ENCODE measurements at regions not wholly inside any gene's neighbourhood (a gene's known extent, or its start where the extent isn't known, plus 50 kb on each side); places are given as distances from the start of the nearest gene placed in this dataset.
"Not testable (repeated sequence)": the region's sequence is repeated elsewhere in the genome, so short reads cannot be mapped to it uniquely, and the experiment has no call there.

DNA sequence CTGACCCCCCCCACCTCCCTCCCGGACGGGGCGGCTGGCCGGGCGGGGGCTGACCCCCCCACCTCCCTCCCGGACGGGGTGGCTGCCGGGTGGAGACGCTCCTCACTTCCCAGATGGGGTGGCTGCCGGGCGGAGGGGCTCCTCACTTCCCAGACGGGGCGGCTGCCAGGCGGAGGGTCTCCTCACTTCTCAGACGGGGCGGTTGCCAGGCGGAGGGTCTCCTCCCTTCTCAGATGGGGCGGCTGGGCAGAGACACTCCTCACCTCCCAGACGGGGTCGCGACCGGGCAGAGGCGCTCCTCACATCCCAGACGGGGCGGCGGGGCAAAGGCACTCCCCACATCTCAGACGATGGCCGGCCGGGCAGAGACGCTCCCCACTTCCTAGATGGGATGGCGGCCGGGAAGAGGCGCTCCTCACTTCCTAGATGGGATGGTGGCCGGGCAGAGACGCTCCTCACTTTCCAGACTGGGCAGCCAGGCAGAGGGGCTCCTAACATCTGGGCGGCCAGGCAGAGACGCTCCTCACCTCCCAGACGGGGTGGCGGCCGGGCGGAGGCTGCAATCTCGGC, 597.6 kb downstream of the ZEB2 start:
- DNase-seq (ENCODE audit: low read depth, low spot score), result not testable (repeated sequence)

DNA sequence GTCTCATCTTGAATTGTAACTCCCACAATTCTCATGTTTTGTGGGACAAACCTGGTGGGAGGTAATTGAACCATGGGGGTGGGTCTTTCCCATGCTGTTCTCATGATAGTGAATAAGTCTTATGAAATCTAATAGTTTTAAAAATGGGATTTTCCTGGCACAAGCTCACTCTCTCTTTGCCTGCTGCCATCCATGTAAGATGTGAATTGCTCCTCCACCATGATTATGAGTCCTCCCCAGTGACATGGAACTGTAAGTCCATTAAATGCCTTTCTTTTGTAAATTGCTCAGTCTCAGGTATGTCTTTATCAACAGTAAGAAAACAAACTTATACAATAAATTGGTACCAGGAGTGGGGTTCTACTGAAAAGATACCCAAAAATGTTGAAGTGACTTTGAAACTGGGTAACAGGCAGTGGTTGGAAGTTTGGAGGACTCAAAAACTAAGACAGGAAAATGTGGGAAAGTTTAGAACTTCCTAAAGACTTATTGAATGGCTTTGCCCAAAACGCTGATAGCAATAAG, 601.4 kb downstream of the ZEB2 start:
- DNase-seq (ENCODE audit: low read depth, low spot score), result no peak

DNA sequence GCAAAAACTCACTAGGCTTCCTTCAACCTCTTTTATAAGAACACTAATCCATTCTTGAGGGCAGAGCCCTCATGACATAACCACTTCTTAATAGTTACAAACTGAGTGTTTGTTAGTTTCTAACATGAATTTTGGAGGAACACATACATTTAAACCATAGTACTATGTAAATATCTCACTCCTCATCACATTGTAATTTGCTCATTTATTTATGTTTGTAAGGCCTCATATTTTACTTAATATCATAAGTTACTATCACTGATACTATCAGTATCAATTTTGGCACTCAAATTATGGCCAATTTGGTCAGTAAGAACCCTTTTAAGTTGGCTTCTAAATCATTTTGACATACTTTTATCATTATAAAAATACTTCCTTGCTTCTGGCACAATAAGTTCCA, 603.1 kb downstream of the ZEB2 start:
- no peak for DNase-seq (ENCODE audit: low read depth, low spot score)

DNA sequence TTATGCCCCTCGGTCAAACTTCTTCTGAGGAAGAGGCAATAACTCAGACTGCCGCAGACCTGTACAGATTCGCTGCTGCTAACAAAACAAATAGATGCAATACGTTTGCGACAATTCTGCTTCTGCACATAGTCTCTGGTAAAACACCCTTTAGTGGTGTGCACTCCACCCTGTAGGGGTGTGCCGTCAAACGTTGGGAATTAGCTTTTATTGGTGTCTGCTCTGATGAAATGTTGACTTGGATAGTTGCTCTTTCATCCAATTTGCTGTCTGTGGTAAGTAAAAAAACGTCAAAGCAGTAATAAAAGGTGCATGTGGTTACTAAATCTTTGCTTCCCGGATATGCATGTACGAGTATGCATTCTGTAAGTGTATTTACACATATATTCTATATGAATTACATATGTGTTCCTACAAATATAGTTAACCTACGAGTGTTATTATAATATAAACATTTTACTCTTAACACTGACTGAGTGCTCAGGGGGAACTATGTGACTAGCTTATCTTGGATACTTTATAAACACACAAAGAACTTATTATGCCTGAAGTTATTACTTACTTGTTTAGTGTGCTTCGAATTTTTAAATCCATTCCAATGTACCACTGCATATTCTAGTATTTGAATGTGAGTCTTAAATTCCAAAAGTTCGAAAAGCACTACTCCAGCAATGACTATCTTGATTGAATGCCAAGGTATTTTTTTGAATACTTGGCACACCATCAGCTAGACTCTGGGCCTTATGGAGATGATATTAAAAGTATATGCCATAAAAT, 610.2 kb downstream of the ZEB2 start:
- no peak for DNase-seq (ENCODE audit: low read depth, low spot score)

DNA sequence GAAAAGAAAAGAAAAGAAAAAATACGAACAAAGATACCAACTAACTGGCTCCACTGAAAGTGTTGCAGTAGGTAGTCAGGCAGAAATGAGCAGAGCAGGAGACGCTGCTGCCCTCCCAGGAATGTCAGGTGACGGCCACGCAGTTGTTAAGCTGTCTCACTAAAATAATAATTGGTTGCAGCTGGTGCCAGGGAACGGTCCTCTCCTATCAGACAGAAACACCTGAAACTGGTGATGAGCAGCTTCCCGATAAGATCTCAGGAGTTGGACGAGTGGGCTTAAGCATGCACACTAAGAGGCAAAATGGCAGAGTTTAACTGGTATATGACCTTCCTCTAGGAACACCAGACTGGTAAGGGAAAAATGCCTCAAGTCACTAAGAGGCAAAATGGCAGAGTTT, 611.1 kb downstream of the ZEB2 start:
- DNase-seq (ENCODE audit: low read depth, low spot score), result no peak

DNA sequence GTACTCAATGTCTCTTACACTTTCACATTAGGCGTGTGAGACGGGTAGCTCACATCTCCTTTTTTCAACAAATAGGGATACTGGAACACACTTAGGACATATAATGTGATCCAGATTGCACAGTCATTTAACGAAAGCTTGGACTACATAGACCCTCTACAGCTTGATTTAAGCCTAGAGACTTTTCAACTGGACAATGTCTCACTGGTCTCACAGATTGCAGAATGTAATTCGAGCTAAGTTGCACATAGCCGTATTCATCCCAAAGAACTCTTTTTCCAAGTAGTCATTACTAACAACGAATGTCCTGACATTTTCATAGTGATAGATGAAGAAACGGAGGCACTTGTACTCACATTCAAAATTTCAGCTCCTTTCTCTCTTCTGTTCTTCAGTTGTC, 612.1 kb downstream of the ZEB2 start:
- no peak for DNase-seq (ENCODE audit: low read depth, low spot score)

DNA sequence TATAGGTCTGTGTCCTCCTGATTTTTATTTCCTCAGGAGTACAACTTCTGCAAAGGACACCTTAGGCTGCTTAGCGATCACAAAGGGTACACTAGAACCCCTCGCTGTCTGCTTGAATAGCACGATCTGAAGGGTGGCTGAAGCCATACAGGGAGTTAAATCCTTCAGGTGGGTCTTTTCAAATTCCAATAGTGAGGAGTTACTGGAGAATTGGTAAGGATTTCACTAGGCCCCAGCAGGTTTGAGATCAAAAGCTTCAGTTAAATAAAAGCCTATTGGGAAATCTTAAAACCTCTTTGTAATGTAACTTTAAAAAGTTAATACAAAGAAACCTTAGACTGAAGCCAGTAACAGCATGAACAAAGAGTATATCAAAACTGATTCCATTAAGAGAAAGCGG, 613.1 kb downstream of the ZEB2 start:
- peak; percentile 50 for DNase-seq (ENCODE audit: low read depth, low spot score)

DNA sequence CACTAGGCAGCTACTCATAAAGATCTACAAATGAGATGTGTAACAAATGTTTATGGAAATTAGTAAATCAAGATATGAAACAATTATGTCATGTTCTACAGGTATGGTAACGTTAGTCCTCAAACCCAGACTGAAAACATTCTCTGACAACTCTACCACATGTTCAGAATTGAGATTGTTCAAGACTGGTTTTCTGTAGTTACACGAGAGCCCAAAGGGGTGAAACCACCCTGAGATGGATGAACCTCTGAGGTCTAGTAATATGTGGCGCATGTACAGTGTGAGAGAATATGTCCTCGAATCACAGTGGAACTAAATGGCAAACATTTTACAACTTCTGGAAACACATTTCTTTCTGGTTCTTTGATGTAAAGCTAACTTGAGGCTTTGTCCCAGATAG, 614.3 kb downstream of the ZEB2 start:
- no peak for DNase-seq (ENCODE audit: low read depth, low spot score)

DNA sequence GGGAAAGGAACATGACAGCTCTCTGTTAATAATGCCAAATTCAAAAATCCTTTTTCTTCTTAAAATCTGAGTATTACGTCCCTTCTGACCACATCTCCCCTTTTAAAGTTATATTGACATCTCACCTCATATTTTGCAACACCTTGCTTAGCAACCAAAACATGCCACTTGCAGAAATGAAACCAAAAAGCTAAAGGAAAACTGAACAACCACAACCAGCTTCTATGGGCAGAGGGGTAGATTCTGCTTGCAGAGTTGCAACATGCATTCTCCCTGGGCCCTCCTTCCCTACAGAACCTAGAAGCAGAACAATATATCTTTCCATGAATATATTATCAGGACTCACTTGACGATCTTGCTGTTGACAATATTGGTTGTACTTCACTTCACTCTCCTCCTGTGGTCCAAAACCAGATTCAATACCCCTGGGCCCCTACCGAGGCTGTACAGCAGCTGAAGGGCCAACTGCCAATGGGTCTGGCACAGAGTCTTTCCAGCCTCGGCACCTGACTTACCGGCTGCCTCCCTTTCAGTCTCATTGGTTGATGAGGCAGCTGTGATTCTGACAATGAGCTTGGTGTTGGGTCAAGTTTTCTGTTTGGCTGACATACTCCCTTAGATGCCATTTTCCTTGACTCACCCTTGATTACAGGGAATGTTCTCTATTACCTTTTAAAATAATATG, 616.6 kb downstream of the ZEB2 start:
- no peak for DNase-seq (ENCODE audit: low read depth, low spot score)

DNA sequence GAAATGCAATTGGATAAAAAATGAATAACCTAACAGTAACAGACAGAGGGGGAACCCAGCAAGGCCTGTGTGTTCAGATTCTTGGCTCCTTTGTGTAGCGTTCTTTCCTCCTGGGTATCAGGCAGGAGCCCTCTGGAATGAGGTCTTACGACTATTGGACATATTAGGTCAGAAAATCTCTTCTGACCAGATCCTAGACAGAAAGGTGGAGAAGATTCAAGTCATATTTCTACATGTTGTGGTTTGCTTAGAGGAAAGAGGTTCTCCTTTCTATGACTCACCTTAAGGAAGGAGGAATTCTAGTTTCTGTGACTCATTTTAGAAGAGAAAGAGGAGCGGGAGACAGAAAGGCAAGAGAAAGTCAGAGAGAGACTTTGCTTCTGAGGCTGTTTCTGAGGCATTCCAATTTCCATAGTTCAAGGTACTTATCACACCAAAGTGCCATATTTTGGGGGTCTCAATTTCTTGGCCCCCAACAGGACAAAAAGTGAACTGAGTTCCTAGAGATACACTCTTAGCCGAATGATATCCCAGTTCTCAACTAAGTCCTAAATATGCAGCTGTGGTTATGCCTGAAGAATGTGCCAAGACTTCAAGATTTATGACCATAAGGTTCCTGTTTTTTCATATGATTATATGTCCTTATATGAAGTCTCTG, 618.6 kb downstream of the ZEB2 start:
- DNase-seq (ENCODE audit: low read depth, low spot score), result no peak

DNA sequence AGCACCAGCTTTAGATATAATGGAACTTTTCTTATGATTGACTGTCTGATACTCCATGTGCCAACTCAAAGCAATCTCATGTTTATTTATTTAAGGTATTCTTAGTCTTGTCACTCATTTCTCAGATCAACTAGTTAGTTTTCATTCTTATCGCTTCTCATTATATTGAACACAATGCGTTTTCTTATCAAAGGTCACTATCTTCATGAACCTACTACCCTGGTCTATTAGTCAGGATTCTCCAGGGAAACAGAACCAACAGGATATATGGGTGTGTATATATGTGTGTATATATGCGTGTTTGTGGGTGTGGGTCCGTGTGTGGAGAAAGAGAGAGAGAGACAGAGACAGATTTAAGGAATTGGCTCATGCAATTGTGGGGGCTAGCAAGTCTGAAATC, 619.9 kb downstream of the ZEB2 start:
- DNase-seq (ENCODE audit: low read depth, low spot score), result no peak

DNA sequence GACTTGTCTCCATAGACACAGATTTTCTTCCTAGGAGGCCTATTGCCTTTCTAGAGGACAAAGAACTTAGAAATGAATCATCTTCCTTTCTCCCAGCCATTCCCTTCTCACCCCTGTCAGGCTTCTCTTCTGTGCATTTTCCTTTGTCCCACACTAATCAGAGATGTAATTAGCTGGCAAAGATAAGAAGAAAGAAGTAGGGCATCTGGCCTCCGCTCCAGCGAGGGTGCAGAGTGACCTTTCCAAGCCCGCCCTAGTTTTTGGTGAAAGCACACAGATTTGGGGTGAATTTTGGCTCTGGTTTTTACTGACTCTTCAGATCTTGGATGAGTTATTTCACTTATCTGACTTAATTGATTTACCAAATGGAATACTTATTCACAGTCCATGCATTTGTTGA, 626.5 kb downstream of the ZEB2 start:
- DNase-seq (ENCODE audit: low read depth, low spot score), result no peak

DNA sequence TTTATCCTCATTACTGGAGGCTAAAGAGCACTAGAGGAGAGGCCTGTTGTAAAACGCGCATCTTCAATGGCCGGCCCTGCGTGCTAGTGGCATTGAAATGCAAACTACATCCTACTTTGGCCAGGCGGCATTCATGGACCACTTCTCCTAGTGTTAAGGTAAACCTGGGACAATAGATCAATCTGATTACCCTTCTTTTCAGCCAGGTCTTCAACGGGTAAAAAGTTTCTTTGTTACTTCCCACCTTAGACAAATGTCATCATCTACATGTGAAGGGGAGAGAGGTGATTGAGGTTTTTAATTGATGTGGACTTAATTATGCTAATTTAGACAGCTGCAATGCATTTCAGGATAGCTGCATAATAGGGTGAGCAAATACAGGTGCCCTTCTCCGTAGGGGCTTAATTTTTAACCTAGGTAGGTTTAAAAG, 628.0 kb downstream of the ZEB2 start:
- peak; percentile 98 for DNase-seq (ENCODE audit: low read depth, low spot score)

DNA sequence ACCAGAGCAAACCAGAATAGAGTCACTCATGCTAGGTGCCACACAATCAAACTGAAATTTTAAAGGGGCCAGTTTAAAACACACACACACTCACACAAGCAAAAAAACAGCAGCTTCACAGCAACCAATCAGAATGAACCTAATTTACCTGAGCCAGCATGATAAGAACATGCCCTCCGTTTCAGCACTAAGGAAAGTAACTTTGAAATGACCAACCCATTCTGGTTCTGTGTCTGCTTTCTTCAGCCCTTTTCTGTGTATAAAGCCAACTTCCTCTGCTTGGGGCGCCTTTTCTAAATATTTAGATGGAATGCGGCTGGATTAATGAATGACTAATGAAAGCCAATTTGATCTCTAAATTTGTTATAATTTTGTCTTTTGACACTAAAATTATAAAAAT, 629.1 kb downstream of the ZEB2 start:
- DNase-seq (ENCODE audit: low read depth, low spot score), result no peak

DNA sequence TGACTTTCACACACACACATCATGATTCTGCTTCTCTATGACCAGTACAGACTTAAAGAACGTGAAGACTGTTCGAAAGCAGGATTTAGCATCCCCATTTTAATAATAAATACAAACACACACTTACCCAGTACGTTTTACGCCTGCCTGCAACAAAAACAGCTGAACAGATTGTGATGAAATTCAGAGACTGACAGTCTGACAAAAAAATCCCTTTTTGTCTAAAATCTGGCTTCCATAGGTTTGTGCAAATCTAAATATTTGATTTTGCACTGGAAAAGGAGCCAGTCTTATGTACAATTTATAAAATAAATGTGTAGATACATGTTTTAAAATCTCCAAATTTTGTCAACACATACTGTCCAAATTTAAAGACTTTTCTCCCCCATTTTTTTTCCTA, 630.7 kb downstream of the ZEB2 start:
- no peak for DNase-seq (ENCODE audit: low read depth, low spot score)

DNA sequence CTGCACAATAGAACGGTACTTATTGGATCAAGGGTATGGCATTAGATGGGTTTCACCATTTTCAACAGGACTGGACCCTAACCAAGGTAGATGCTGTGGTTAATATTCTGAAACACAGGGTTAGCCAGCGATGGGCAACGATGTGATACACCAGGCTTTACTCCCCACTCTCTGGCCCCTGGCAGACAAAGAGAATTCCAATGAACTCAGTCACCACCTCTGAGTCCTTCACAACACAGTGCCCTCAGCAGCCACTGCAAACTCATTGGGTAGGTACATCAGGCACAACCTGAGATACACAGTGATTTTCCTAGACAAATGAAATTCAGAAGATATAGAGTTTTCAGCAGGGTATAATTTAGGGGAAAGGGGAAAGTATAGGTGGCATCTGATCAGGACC, 634.5 kb downstream of the ZEB2 start:
- no peak for DNase-seq (ENCODE audit: low read depth, low spot score)

DNA sequence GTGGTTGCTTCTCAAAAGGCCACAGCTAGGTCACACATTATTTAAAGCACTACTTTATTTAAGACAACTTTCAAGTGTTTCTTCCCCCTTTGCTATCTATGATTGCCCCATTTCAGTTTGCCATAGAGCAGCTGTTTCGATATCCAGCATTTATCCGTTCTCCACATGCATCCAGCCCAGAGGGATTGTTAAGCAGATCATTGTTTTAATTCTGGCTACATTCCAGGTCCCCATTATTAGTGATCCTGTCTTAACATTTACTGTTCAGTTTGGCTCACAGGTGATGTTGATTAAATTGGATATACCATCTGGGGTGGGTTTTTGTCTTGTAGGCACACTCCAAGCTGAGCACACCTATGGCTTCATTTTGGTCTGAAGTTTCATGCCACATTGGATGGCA, 638.7 kb downstream of the ZEB2 start:
- DNase-seq (ENCODE audit: low read depth, low spot score), result no peak

DNA sequence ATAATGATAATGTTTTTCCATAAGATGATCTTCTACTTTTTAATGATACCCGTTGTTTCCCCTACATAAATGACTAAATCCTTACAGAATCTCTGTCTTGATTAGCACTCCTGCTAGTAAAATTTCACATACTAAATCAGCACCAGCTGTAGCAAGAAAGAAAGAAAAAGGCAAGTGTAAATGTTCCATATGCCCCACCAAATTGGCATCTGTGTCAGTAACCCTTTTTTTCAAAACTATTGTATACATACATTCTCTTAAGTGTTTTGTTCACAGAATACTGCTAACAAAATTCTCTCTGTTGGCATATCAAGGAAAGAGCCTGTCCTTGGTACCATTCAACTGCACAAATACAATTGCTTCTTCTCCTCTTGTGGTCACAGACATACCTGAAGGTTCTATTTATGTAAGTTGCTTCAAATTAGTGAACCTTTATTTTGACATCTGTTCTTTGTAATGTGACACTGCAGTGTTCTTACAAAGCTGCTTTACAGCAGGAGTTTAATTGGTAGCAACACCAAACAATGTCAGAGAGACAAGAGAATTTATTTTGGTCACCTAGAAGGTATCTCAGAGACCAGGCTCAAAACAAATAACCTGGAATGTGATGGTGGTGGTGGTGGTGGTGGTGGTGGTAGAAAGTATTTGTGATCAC, 641.9 kb downstream of the ZEB2 start:
- DNase-seq (ENCODE audit: low read depth, low spot score), result no peak

DNA sequence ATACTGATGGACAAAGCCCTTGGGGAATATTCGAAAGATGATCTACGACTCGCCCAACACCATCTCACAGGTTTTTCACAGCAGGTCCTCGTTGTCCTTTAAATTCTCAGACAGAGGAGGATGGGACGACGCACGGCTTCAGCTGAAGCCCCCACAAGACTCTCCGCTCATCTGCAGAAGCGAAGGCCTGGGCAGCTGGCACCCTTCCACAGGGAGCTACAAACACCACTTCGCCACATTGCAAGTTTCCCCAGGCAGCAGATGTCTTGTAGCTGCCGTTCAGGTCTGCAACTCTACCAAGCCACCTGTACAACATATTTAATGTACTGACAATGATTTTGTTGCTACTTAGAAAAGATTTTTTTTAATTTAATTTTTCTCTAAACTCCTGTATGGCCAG, 642.9 kb downstream of the ZEB2 start:
- DNase-seq (ENCODE audit: low read depth, low spot score), result no peak

DNA sequence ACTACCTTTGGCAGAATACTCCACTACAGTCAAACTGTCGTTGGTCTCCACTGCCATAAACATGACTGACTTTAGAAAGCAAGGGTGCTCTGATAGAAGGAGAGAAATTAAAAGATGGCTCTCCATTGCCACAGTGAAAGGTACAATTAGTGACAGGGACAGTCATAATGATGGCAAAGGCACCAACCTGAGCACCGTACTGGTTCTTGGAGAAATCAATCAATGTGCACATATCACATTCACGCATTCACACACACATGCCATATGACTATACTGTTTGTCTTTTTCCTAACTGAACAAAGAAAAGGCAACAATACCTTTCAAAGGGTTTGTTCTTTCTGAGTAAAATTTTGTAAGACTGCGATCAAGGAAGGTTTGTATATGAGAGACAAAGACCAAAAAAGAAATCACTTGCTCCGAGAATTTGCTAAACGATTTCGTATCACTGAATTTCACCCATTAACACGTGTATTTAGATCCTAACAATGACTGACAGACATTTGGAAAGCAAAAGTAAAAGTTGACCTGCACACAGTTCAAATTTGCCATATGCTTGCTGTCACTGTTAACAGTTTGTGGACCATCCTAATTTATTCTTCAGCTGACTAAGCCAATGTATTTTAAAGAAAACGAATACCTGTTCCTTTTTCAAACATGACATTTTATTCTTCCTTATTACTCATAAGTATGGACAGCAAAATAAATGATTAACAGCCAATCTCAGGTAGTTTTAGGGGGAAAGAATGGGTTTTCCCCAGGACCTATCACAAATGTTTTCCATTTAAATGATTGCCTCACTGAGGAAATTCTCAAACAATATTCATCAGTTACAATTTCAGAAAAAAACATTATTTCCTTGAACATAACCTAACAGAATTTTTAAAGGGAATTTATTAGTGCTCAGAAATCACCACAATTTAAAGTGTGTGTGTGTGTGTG, 644.4 kb downstream of the ZEB2 start:
- DNase-seq (ENCODE audit: low read depth, low spot score), result no peak

DNA sequence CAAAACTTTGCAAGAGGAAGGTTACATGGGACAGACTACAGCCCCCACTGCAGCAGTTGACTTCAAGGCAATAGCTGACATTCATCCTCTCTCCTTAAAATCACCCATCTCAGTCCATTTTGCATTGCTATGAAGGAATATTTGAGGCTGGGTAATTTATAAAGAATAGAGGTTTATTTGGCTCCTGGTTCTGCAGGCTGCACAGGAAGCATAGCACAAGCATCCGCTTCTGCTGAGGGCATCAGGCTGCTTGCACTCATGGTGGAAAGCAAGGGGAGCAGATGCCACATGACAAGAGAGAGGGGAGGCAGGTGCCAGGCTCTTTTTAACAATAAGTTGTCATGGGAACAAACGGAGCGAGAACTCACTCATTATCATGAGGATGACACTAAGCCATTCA, 646.0 kb downstream of the ZEB2 start:
- no peak for DNase-seq (ENCODE audit: low read depth, low spot score)

Data from iPS DF 19.7 (cell line).